Endothelial cell of umbilical vein (primary cell): ENCODE measurements at regions not wholly inside any gene's neighbourhood (a gene's known extent, or its start where the extent isn't known, plus 50 kb on each side); places are given as distances from the start of the nearest gene placed in this dataset.

Source experiments
- BruUV-seq: library from RNA; stranded (reverse); fragments of 400-500 nt; replicated peaks from 2 replicates; lab custom pipeline; 2021; lab: Mats Ljungman, UMichigan
- CTCF ChIA-PET: fragments of 300-600, 350-600 bp; sonication (Branson Sonifier 250); formaldehyde crosslinking; loops from one replicate; lab custom pipeline; 2021; ENCODE audit warnings: antibody characterized with exemption, inconsistent platforms; lab: Charles Lee
- POLR2A ChIA-PET: fragments of 300-600, 350-600 bp; sonication (Branson Sonifier 250); formaldehyde crosslinking; loops from one replicate; lab custom pipeline; 2021; ENCODE audit warnings: antibody characterized with exemption, inconsistent platforms; lab: Charles Lee
- DNase-seq: peaks from one replicate; pipeline ENCODE4 v3.0.0-alpha.2; 2011; ENCODE audit warnings: low read depth, low spot score
- FAIRE-seq: peaks from 2 replicates; lab custom pipeline; 2011; peaks lifted over from hg19 to GRCh38; lab: Jason Lieb, UNC
- H2AFZ ChIP-seq: 2 replicates; pipeline ENCODE4 v1.6.0; 2012; ENCODE audit warnings: low read depth, low read length, control low read depth, inconsistent platforms
- H3K27ac ChIP-seq: 2 replicates; pipeline ENCODE4 v1.5.1; 2011; ENCODE audit warnings: low read depth, mild to moderate bottlenecking, control low read depth, low read length, moderate library complexity; ENCODE audit not compliant: insufficient read depth
- H3K27me3 ChIP-seq, 2 experiments: 2 replicates each; pipeline versions ENCODE4 v1.6.0 to v1.6.1; 2011; ENCODE audit warnings: low read length in 2 of 2, mixed read lengths in 1 of 2; ENCODE audit not compliant: control insufficient read depth in 2 of 2, insufficient read depth in 2 of 2
- H3K36me3 ChIP-seq, 2 experiments: 2 replicates in 1 of 2; 3 replicates in 1 of 2; pipeline ENCODE4 v1.5.1; 2011; ENCODE audit warnings: low read length in 2 of 2, mild to moderate bottlenecking in 1 of 2, moderate library complexity in 1 of 2; ENCODE audit not compliant: control insufficient read depth in 2 of 2, insufficient read depth in 2 of 2; ENCODE audit errors: extremely low read depth in 1 of 2
- H3K4me1 ChIP-seq: 3 replicates; pipeline ENCODE4 v1.5.1; 2011; ENCODE audit warnings: mild to moderate bottlenecking, low read length; ENCODE audit not compliant: control insufficient read depth, insufficient read depth; ENCODE audit errors: extremely low read depth
- H3K4me2 ChIP-seq: 2 replicates; pipeline ENCODE4 v1.6.1; 2011; ENCODE audit warnings: low read length, control low read depth, mixed read lengths; ENCODE audit not compliant: insufficient read depth
- H3K4me3 ChIP-seq, 3 experiments: fragments of 200-600 bp in 1 of 3; sonication (generic), shearing (Covaris generic) in 1 of 3; replicated peaks in 1 of 3; 2 replicates each; pipeline ENCODE4 v1.5.1; 2011 to 2016; ENCODE audit warnings: control low read depth in 3 of 3, low read length in 3 of 3, mild to moderate bottlenecking in 2 of 3, inconsistent platforms in 1 of 3, low read depth in 1 of 3, moderate library complexity in 1 of 3; ENCODE audit not compliant: insufficient read depth in 1 of 3
- H3K79me2 ChIP-seq: 2 replicates; pipeline ENCODE4 v1.6.0; 2012; ENCODE audit warnings: low read length, inconsistent platforms; ENCODE audit not compliant: control insufficient read depth, insufficient read depth
- H3K9ac ChIP-seq: replicated peaks from 2 replicates; pipeline ENCODE3; 2011; ENCODE audit warnings: low read length, control low read depth; ENCODE audit not compliant: insufficient read depth; ENCODE audit errors: extremely low read depth
- H3K9me1 ChIP-seq: replicated peaks from 3 replicates; pipeline ENCODE4 v1.6.0; 2011; ENCODE audit warnings: mild to moderate bottlenecking, low read length; ENCODE audit not compliant: control insufficient read depth, insufficient read depth; ENCODE audit errors: extremely low read depth
- H3K9me3 ChIP-seq: replicated peaks from 2 replicates; pipeline ENCODE4 v1.5.1; 2012; ENCODE audit warnings: low read length, inconsistent platforms; ENCODE audit not compliant: control insufficient read depth, insufficient read depth
- H4K20me1 ChIP-seq: replicated peaks from 2 replicates; pipeline ENCODE3; 2011; ENCODE audit warnings: mild to moderate bottlenecking, low read length; ENCODE audit not compliant: control insufficient read depth, insufficient read depth; ENCODE audit errors: extremely low read depth
- CTCF ChIP-seq, 2 donors: IDR thresholded peaks; 1 replicate in 1 of 2; 2 replicates in 1 of 2; pipeline ENCODE4 v1.5.1; 2011; ENCODE audit warnings: low read length in 2 of 2, mild to moderate bottlenecking in 2 of 2, moderate library complexity in 2 of 2, control low read depth in 1 of 2, inconsistent platforms in 1 of 2, low read depth in 1 of 2; ENCODE audit not compliant: insufficient read depth in 1 of 2; ENCODE audit errors: extremely low read depth in 1 of 2
- EZH2 ChIP-seq: IDR thresholded peaks from 2 replicates; pipeline ENCODE4 v1.6.1; 2012; ENCODE audit warnings: borderline replicate concordance, low read depth, mild to moderate bottlenecking, moderate library complexity, low read length, inconsistent platforms; ENCODE audit not compliant: severe bottlenecking
- FOS ChIP-seq: IDR thresholded peaks from 2 replicates; pipeline ENCODE4 v1.6.1; 2011; ENCODE audit warnings: mild to moderate bottlenecking, low read length, moderate library complexity, borderline replicate concordance; ENCODE audit not compliant: insufficient read depth
- GATA2 ChIP-seq: IDR thresholded peaks from 2 replicates; pipeline ENCODE4 v1.7.0; 2011; ENCODE audit warnings: low read depth, mild to moderate bottlenecking, moderate library complexity, mixed read lengths, low read length; ENCODE audit not compliant: insufficient read length, insufficient read depth
- JUN ChIP-seq: IDR thresholded peaks from 2 replicates; pipeline ENCODE4 v1.6.1; 2011; ENCODE audit warnings: borderline replicate concordance, low read depth; ENCODE audit not compliant: insufficient read length, insufficient read depth
- MAX ChIP-seq: IDR thresholded peaks from 2 replicates; pipeline ENCODE4 v1.6.1; 2011; ENCODE audit not compliant: insufficient read depth, insufficient read length
- MYC ChIP-seq: IDR thresholded peaks from one replicate; pipeline ENCODE4 v1.6.1; 2011; ENCODE audit warnings: mild to moderate bottlenecking, low read depth, low read length
- POLR2A ChIP-seq: IDR thresholded peaks from 2 replicates; pipeline ENCODE4 v1.6.1; 2012; ENCODE audit warnings: low read depth, mild to moderate bottlenecking, control low read depth, low read length
- POLR2AphosphoS5 ChIP-seq: IDR thresholded peaks from 2 replicates; pipeline ENCODE4 v1.6.1; 2012; ENCODE audit warnings: low read depth, mild to moderate bottlenecking, control low read depth, low read length, moderate library complexity; ENCODE audit not compliant: insufficient read depth
- dilution Hi-C: fragments of 300-500 bp; cut with MboI; formaldehyde crosslinking; loops from one replicate; pipeline ENCODE4 v1.15.0; 2019; ENCODE audit warnings: low sequenced_read_pairs; ENCODE audit not compliant: extremely low pct_ligation_motif_present
- intact Hi-C: fragments of 100-400 bp; cut with micrococcal nuclease; formaldehyde crosslinking; loops from one replicate; pipeline ENCODE4 v1.10.0; 2022

- no peak for FAIRE-seq
- CTCF ChIA-PET, result no interaction called here
- H3K9ac ChIP-seq, result no peak overlapping the region
Observed at GRCh38 chr5:145429170-145429569, 406.0 kb downstream of the PRELID2 start.

More at GRCh38 chr5:145429170-145429569, 406.0 kb downstream of the PRELID2 start:
- Histone ChIP-seq H3K4me2 (no peak overlapping the region), H3K9me1 (no peaks in the 10 kb centered on the region), H2AFZ (no peak overlapping the region), H3K36me3 (no peaks in the 10 kb centered on the region), H3K9me3 (no peaks in the 10 kb centered on the region), H3K4me3 (no peak overlapping the region), H3K79me2 (no peaks in the 10 kb centered on the region), H3K27ac (no peak overlapping the region), H3K27me3 (no peaks in the 10 kb centered on the region), H3K4me1 (no peaks in the 10 kb centered on the region), H4K20me1 (no peaks in the 10 kb centered on the region)
- BruUV-seq, result no TSS peak
- POLR2A ChIA-PET, result no interaction called here
- no peak for TF ChIP-seq MYC
- no peak for TF ChIP-seq POLR2AphosphoS5
- TF ChIP-seq JUN, result no peak
- no peak for TF ChIP-seq EZH2
- no peak for TF ChIP-seq GATA2
- no peak for TF ChIP-seq POLR2A
- no peak for TF ChIP-seq MAX
- no peak for TF ChIP-seq CTCF (IDR thresholded peaks at IDR 0.05; ENCODE audit: extremely low read depth in 1 of 2, insufficient read depth in 1 of 2, low read depth in 1 of 2, low read length in 2 of 2)
- TF ChIP-seq FOS, result no peak
- dilution Hi-C loops, result no loop called here
- no peak for DNase-seq
- intact Hi-C loops, result no loop called here
